H1 (cell line): ENCODE measurements at regions not wholly inside any gene's neighbourhood (a gene's known extent, or its start where the extent isn't known, plus 50 kb on each side); places are given as distances from the start of the nearest gene placed in this dataset.

Experiments
- CTCF ChIA-PET: fragments of 300-600 bp; sonication (Branson Sonifier 250); formaldehyde crosslinking; loops from one replicate; lab custom pipeline; 2021; ENCODE audit not compliant: partially characterized antibody; lab: Charles Lee
- POLR2A ChIA-PET: fragments of 300-600 bp; sonication (Branson Sonifier 250); formaldehyde crosslinking; loops from one replicate; lab custom pipeline; 2021; ENCODE audit warnings: inconsistent platforms; ENCODE audit not compliant: partially characterized antibody; lab: Charles Lee
- DNase-seq, 2 experiments: peaks; one replicate each; pipeline versions ENCODE4 v3.0.0 to v3.0.0-alpha.2; 2010 to 2022; ENCODE audit warnings: low spot score in 2 of 2, low read depth in 1 of 2, mixed read lengths in 1 of 2
- FAIRE-seq: peaks from 2 replicates; lab custom pipeline; 2011; peaks lifted over from hg19 to GRCh38; lab: Jason Lieb, UNC
- H2AFZ ChIP-seq: 2 replicates; pipeline ENCODE4 v1.8.1; 2012; ENCODE audit warnings: low read length, inconsistent platforms
- H2AK5ac ChIP-seq: 2 replicates; pipeline ENCODE4 v1.6.1; 2013; ENCODE audit warnings: low read depth, low read length
- H2BK120ac ChIP-seq: replicated peaks from 2 replicates; pipeline ENCODE3; 2013; ENCODE audit warnings: low read depth, low read length, inconsistent platforms
- H2BK12ac ChIP-seq: 2 replicates; pipeline ENCODE4 v1.6.1; 2013; ENCODE audit warnings: low read depth, low read length
- H2BK15ac ChIP-seq: 2 replicates; pipeline ENCODE4 v1.6.1; 2013; ENCODE audit warnings: low read length
- H2BK20ac ChIP-seq: 2 replicates; pipeline ENCODE4 v1.6.1; 2013; ENCODE audit warnings: low read length
- H2BK5ac ChIP-seq: 2 replicates; pipeline ENCODE4 v1.6.1; 2013; ENCODE audit warnings: low read depth, low read length
- H3K14ac ChIP-seq: 2 replicates; pipeline ENCODE4 v1.6.1; 2013; ENCODE audit warnings: inconsistent platforms; ENCODE audit not compliant: insufficient read length
- H3K18ac ChIP-seq: 2 replicates; pipeline ENCODE4 v1.6.1; 2013; ENCODE audit warnings: low read length; ENCODE audit errors: extremely low read depth
- H3K23ac ChIP-seq: 2 replicates; pipeline ENCODE4 v1.6.1; 2013; ENCODE audit warnings: inconsistent platforms; ENCODE audit not compliant: insufficient read length
- H3K23me2 ChIP-seq: 2 replicates; pipeline ENCODE4 v1.6.1; 2013; ENCODE audit warnings: low read depth, low read length
- H3K27ac ChIP-seq: 2 replicates; pipeline ENCODE4 v1.6.1; 2011; ENCODE audit warnings: low read depth, low read length, inconsistent platforms
- H3K27me3 ChIP-seq, 4 experiments: replicated peaks in 1 of 4; 1 replicate in 1 of 4; 2 replicates in 3 of 4; pipeline versions ENCODE4 v1.6.1 to v1.8.1; 2011 to 2013; ENCODE audit warnings: low read length in 3 of 4, mild to moderate bottlenecking in 3 of 4, inconsistent platforms in 2 of 4, mixed read lengths in 2 of 4, moderate library complexity in 1 of 4; ENCODE audit not compliant: control insufficient read depth in 3 of 4, insufficient read depth in 3 of 4; ENCODE audit errors: extremely low read depth in 1 of 4
- H3K36me3 ChIP-seq, 4 experiments: 2 replicates each; pipeline versions ENCODE4 v1.6.1 to v1.8.1; 2011 to 2013; ENCODE audit warnings: mild to moderate bottlenecking in 4 of 4, low read length in 3 of 4, moderate library complexity in 2 of 4, control low read depth in 1 of 4, inconsistent platforms in 1 of 4; ENCODE audit not compliant: insufficient read depth in 4 of 4, control insufficient read depth in 2 of 4
- H3K4ac ChIP-seq: replicated peaks from 2 replicates; pipeline ENCODE3; 2013; ENCODE audit warnings: low read length, low read depth, mixed read lengths, inconsistent platforms; ENCODE audit not compliant: insufficient read length
- H3K4me1 ChIP-seq, 4 experiments: replicated peaks in 1 of 4; 1 replicate in 1 of 4; 2 replicates in 3 of 4; pipeline versions ENCODE4 v1.6.1 to v1.8.1; 2011 to 2013; ENCODE audit warnings: low read length in 3 of 4, inconsistent platforms in 2 of 4, mixed read lengths in 1 of 4; ENCODE audit not compliant: insufficient read depth in 4 of 4, control insufficient read depth in 3 of 4
- H3K4me2 ChIP-seq, 2 experiments: 2 replicates each; pipeline versions ENCODE4 v1.6.1 to v1.8.1; 2011 to 2013; ENCODE audit warnings: low read depth in 2 of 2, low read length in 2 of 2, control low read depth in 1 of 2, inconsistent platforms in 1 of 2, mild to moderate bottlenecking in 1 of 2; ENCODE audit not compliant: insufficient read depth in 1 of 2
- H3K4me3 ChIP-seq, 4 experiments: fragments of 200-600, 300-600 bp in 1 of 4; sonication (generic), shearing (Covaris generic), sonication (Bioruptor Twin) in 1 of 4; 2 replicates each; pipeline versions ENCODE4 v1.5.1 to v1.8.1; 2011 to 2016; ENCODE audit warnings: low read length in 4 of 4, low read depth in 3 of 4, control low read depth in 2 of 4, inconsistent platforms in 2 of 4, mild to moderate bottlenecking in 2 of 4, mixed read lengths in 1 of 4, moderate library complexity in 1 of 4; ENCODE audit not compliant: insufficient read depth in 2 of 4; ENCODE audit errors: extremely low read depth in 1 of 4
- H3K56ac ChIP-seq: replicated peaks from 2 replicates; pipeline ENCODE3; 2013; ENCODE audit warnings: low read depth, mild to moderate bottlenecking, mixed read lengths, low read length, inconsistent platforms; ENCODE audit not compliant: insufficient read length
- H3K79me1 ChIP-seq: 2 replicates; pipeline ENCODE4 v1.6.1; 2013; ENCODE audit warnings: low read depth, low read length, control low read depth
- H3K79me2 ChIP-seq, 2 experiments: 2 replicates each; pipeline versions ENCODE4 v1.6.1 to v1.8.1; 2012 to 2013; ENCODE audit warnings: low read length in 2 of 2, mild to moderate bottlenecking in 2 of 2, inconsistent platforms in 1 of 2; ENCODE audit not compliant: insufficient read depth in 2 of 2, control insufficient read depth in 1 of 2
- H3K9ac ChIP-seq, 4 experiments: replicated peaks in 1 of 4; 1 replicate in 1 of 4; 2 replicates in 3 of 4; pipeline versions ENCODE4 v1.6.1 to v1.8.1; 2011 to 2013; ENCODE audit warnings: low read depth in 3 of 4, low read length in 3 of 4, control low read depth in 2 of 4, mild to moderate bottlenecking in 2 of 4, moderate library complexity in 2 of 4, inconsistent platforms in 1 of 4; ENCODE audit errors: extremely low read depth in 1 of 4
- H3K9me3 ChIP-seq, 2 experiments: 2 replicates each; pipeline versions ENCODE4 v1.6.1 to v1.8.1; 2012 to 2013; ENCODE audit warnings: mild to moderate bottlenecking in 2 of 2, moderate library complexity in 2 of 2, control low read depth in 1 of 2, inconsistent platforms in 1 of 2, low read depth in 1 of 2, low read length in 1 of 2, mixed read lengths in 1 of 2; ENCODE audit not compliant: insufficient read depth in 2 of 2
- H4K20me1 ChIP-seq, 2 experiments: replicated peaks in 1 of 2; 2 replicates each; pipeline versions ENCODE3 to v1.8.1; 2011 to 2013; ENCODE audit warnings: inconsistent platforms in 2 of 2, low read length in 2 of 2, mild to moderate bottlenecking in 1 of 2; ENCODE audit not compliant: insufficient read depth in 2 of 2, control insufficient read depth in 1 of 2
- H4K5ac ChIP-seq: 2 replicates; pipeline ENCODE4 v1.6.1; 2013; ENCODE audit warnings: low read length, low read depth, mixed read lengths, inconsistent platforms; ENCODE audit not compliant: insufficient read length
- H4K8ac ChIP-seq: 2 replicates; pipeline ENCODE4 v1.8.0; 2013; ENCODE audit warnings: mild to moderate bottlenecking, moderate library complexity, low read length, inconsistent platforms; ENCODE audit not compliant: insufficient read depth; ENCODE audit errors: extremely low read depth
- H4K91ac ChIP-seq: replicated peaks from 2 replicates; pipeline ENCODE3; 2013; ENCODE audit warnings: low read length, mixed read lengths, inconsistent platforms; ENCODE audit not compliant: insufficient read length
- ATF2 ChIP-seq: IDR thresholded peaks from 2 replicates; pipeline ENCODE4 v1.6.1; 2012; ENCODE audit warnings: low read length, inconsistent platforms
- BACH1 ChIP-seq: IDR thresholded peaks from 2 replicates; pipeline ENCODE4 v1.6.1; 2012; ENCODE audit warnings: low read length, improper control_type of control experiment
- CHD2 ChIP-seq: IDR thresholded peaks from 2 replicates; pipeline ENCODE4 v1.6.1; 2012; ENCODE audit warnings: low read length, improper control_type of control experiment
- EZH2 ChIP-seq: fragments of 200-600 bp; sonication (generic); IDR thresholded peaks from 2 replicates; pipeline ENCODE4 v1.7.1; 2012; ENCODE audit warnings: low read depth, mild to moderate bottlenecking, moderate library complexity, low read length, inconsistent platforms; ENCODE audit not compliant: severe bottlenecking
- HDAC6 ChIP-seq: IDR thresholded peaks from one replicate; pipeline ENCODE4 v1.7.1; 2012; ENCODE audit warnings: low read depth, mild to moderate bottlenecking, inconsistent platforms, low read length, moderate library complexity
- JUN ChIP-seq: IDR thresholded peaks from 2 replicates; pipeline ENCODE4 v1.6.1; 2011; ENCODE audit warnings: low read depth, mild to moderate bottlenecking, improper control_type of control experiment, low read length
- KDM4A ChIP-seq: IDR thresholded peaks from one replicate; pipeline ENCODE4 v1.7.1; 2012; ENCODE audit warnings: low read depth, mild to moderate bottlenecking, moderate library complexity, low read length, inconsistent platforms; ENCODE audit not compliant: severe bottlenecking
- POLR2AphosphoS5 ChIP-seq: IDR thresholded peaks from 2 replicates; pipeline ENCODE4 v1.6.1; 2011; ENCODE audit warnings: low read depth, low read length
- POU5F1 ChIP-seq: IDR thresholded peaks from 2 replicates; pipeline ENCODE4 v1.6.1; 2011; ENCODE audit warnings: low read depth, mild to moderate bottlenecking, low read length, moderate library complexity
- SP1 ChIP-seq: IDR thresholded peaks from 2 replicates; pipeline ENCODE4 v1.6.1; 2011; ENCODE audit warnings: low read depth, low read length
- SUZ12 ChIP-seq: fragments of 200-600 bp; sonication (generic); IDR thresholded peaks from 2 replicates; pipeline ENCODE4 v1.6.1; 2012; ENCODE audit warnings: mild to moderate bottlenecking, inconsistent platforms, low read length, moderate library complexity, mixed read lengths
- TBP ChIP-seq: IDR thresholded peaks from 2 replicates; pipeline ENCODE4 v1.6.1; 2011; ENCODE audit warnings: low read depth, low read length, improper control_type of control experiment
- ZNF274 ChIP-seq: IDR thresholded peaks from 2 replicates; pipeline ENCODE4 v1.7.0; 2012; ENCODE audit warnings: low read length, borderline replicate concordance; ENCODE audit errors: extremely low read depth
- WGBS, 2 experiments: shearing (Covaris generic) in 1 of 2; methylation state at CpG; one replicate each; pipeline versions ENCODE4 v1.1.6 to v1.1.7; 2013 to 2015; ENCODE audit warnings: low lambda C conversion rate in 2 of 2, mixed read lengths in 2 of 2, inconsistent platforms in 1 of 2, low coverage in 1 of 2, missing lambda C conversion rate in 1 of 2; ENCODE audit not compliant: insufficient replicate concordance in 2 of 2, insufficient coverage in 1 of 2, insufficient read length in 1 of 2; ENCODE audit errors: extremely low coverage in 1 of 2, missing lambda C conversion rate in 1 of 2; 5-methylcytosine and 5-hydroxymethylcytosine counted together
- TF ChIP-seq, protein P1 (sequence below): IDR thresholded peaks from 2 replicates; pipeline ENCODE4 v1.6.1; 2011; ENCODE audit warnings: low read depth, mild to moderate bottlenecking, low read length; ENCODE audit not compliant: insufficient read depth

DNA sequence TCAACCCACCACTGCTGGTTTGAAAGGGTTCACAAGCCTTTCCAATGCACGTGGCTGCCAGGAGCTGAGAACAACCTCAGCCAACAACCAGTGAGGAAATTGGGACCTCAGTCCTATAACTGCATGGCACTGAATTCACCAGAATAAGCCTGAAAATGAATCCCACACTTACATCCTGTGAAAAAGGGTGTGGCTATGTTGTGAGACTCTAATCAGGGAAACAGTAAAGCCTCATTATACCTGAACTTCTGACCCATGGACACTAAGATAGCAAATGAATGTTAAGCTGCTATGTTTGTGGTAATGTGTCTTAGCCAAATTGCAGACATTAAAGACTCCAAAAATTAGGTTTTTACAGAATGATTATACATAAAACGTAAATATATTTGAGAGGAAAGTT lies 515.8 kb downstream of the IRS1 start:
- Histone ChIP-seq H4K8ac (no peak overlapping the region), H3K79me2 (no peaks in the 10 kb centered on the region), H3K27ac (no peak overlapping the region), H4K20me1 (no peaks in the 10 kb centered on the region), H3K4ac (no peak overlapping the region), H4K91ac (no peak overlapping the region), H3K36me3 (no peaks in the 10 kb centered on the region), H3K79me1 (no peaks in the 10 kb centered on the region), H2BK120ac (no peak overlapping the region), H3K9ac (no peak overlapping the region), H3K18ac (no peak overlapping the region), H3K27me3 (no peaks in the 10 kb centered on the region), H3K4me3 (no peak overlapping the region), H3K9me3 (no peaks in the 10 kb centered on the region), H4K5ac (no peak overlapping the region), H2BK5ac (no peak overlapping the region), H3K23me2 (no peaks in the 10 kb centered on the region), H3K14ac (no peak overlapping the region), H2AK5ac (no peak overlapping the region), H3K4me1 (no peaks in the 10 kb centered on the region; a peak in 1 of 7 replicates), H3K56ac (no peak overlapping the region), H2BK12ac (no peak overlapping the region), H2BK20ac (no peak overlapping the region), H2BK15ac (no peak overlapping the region), H2AFZ (no peak overlapping the region), H3K4me2 (no peak overlapping the region), H3K23ac (no peak overlapping the region)
- FAIRE-seq: no peak
- DNase-seq: no peak
- ChIA-PET POLR2A (no interaction called here), CTCF (no interaction called here)
- 93% methylated on average over 2 of the region's 2 CpGs; no CpG with 5 or more reads in 1 of the 2 experiments for WGBS, 2 experiments
- TF ChIP-seq POLR2AphosphoS5 (no peak), BACH1 (no peak), HDAC6 (no peak), TBP (no peak), ZNF274 (no peak), SUZ12 (no peak), SP1 (no peak), POU5F1 (no peak), CHD2 (no peak), KDM4A (no peak), JUN (no peak), ATF2 (no peak), EZH2 (no peak)
- TF ChIP-seq, protein P1, sequence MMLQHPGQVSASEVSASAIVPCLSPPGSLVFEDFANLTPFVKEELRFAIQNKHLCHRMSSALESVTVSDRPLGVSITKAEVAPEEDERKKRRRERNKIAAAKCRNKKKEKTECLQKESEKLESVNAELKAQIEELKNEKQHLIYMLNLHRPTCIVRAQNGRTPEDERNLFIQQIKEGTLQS: no peak
